ENCODE measurements at regions not wholly inside any gene's neighbourhood (a gene's known extent, or its start where the extent isn't known, plus 50 kb on each side); places are given as distances from the start of the nearest gene placed in this dataset.

GRCh38 chr4:126725906-126726305, 906.9 kb upstream of the INTU start:
- no peak for DNase-seq
- Histone ChIP-seq H3K36me3 (no peaks in the 10 kb centered on the region), H3K4me3 (no peak overlapping the region), H3K9me3 (no peaks in the 10 kb centered on the region), H3K4me1 (no peaks in the 10 kb centered on the region), H3K27ac (no peak overlapping the region), H3K27me3 (replicated peaks in 1 of 7) (no peaks in the 10 kb centered on the region)
- intact Hi-C loops (cut with DNase I; ENCODE audit: low total_unique reads) = no loop called here
- no peak for TF ChIP-seq CTCF (IDR thresholded peaks at IDR 0.05 in 8 of 11, conservative IDR thresholded peaks at IDR 0.05 in 3 of 11)
- no peak for TF ChIP-seq POLR2A (IDR thresholded peaks at IDR 0.05)
- no peak for TF ChIP-seq POLR2AphosphoS5 (IDR thresholded peaks at IDR 0.05)

GRCh38 chr4:126727461-126727860, 905.3 kb upstream of the INTU start:
- no peaks in the 10 kb centered on the region for H3K27me3 ChIP-seq (replicated peaks in 1 of 7)
- no peaks in the 10 kb centered on the region for H3K4me1 ChIP-seq
- no peaks in the 10 kb centered on the region for H3K36me3 ChIP-seq
- 64 to 82% (median 78%) methylated on average over 1 of the region's 1 CpG for WGBS, 5 donors
- no peak overlapping the region for H3K4me3 ChIP-seq
- TF ChIP-seq POLR2A (IDR thresholded peaks at IDR 0.05) (no peak), POLR2AphosphoS5 (IDR thresholded peaks at IDR 0.05) (no peak), CTCF (IDR thresholded peaks at IDR 0.05 in 8 of 11, conservative IDR thresholded peaks at IDR 0.05 in 3 of 11) (no peak)
- no peak overlapping the region for H3K27ac ChIP-seq
- no peaks in the 10 kb centered on the region for H3K9me3 ChIP-seq
- intact Hi-C loops (cut with DNase I; ENCODE audit: low total_unique reads) = no loop called here
- no peak for DNase-seq

GRCh38 chr4:126731062-126731461, 901.7 kb upstream of the INTU start:
- Histone ChIP-seq H3K4me1 (no peaks in the 10 kb centered on the region), H3K27me3 (replicated peaks in 1 of 7) (no peaks in the 10 kb centered on the region), H3K9me3 (no peaks in the 10 kb centered on the region), H3K4me3 (no peak overlapping the region), H3K36me3 (no peaks in the 10 kb centered on the region), H3K27ac (no peak overlapping the region)
- WGBS, 5 donors = 90 to 99% (median 99%) methylated on average over 2 of the region's 2 CpGs
- TF ChIP-seq POLR2A (IDR thresholded peaks at IDR 0.05) (no peak), POLR2AphosphoS5 (IDR thresholded peaks at IDR 0.05) (no peak), CTCF (IDR thresholded peaks at IDR 0.05 in 8 of 11, conservative IDR thresholded peaks at IDR 0.05 in 3 of 11) (no peak)
- intact Hi-C loops (cut with DNase I; ENCODE audit: low total_unique reads) = no loop called here
- DNase-seq = no peak

GRCh38 chr4:126733301-126733700, 899.5 kb upstream of the INTU start:
- no peak for TF ChIP-seq POLR2A (IDR thresholded peaks at IDR 0.05)
- no peak overlapping the region for H3K4me3 ChIP-seq
- no peak for DNase-seq
- H3K27me3 ChIP-seq (replicated peaks in 1 of 7) = no peaks in the 10 kb centered on the region
- no peaks in the 10 kb centered on the region for H3K4me1 ChIP-seq
- no peak overlapping the region for H3K27ac ChIP-seq
- H3K36me3 ChIP-seq = no peaks in the 10 kb centered on the region
- WGBS, 5 donors = 49 to 76% (median 56%) methylated on average over 3 of the region's 3 CpGs
- H3K9me3 ChIP-seq = no peaks in the 10 kb centered on the region
- intact Hi-C loops (cut with DNase I; ENCODE audit: low total_unique reads) = no loop called here

GRCh38 chr4:126734465-126734864, 898.3 kb upstream of the INTU start:
- no peak overlapping the region for H3K27ac ChIP-seq
- 41 to 90% (median 43%) methylated on average over 2 of the region's 2 CpGs for WGBS, 5 donors
- no peak overlapping the region for H3K4me3 ChIP-seq
- DNase-seq = no peak
- no peaks in the 10 kb centered on the region for H3K9me3 ChIP-seq
- no peaks in the 10 kb centered on the region for H3K27me3 ChIP-seq (replicated peaks in 1 of 7)
- H3K36me3 ChIP-seq = no peaks in the 10 kb centered on the region
- TF ChIP-seq POLR2A (IDR thresholded peaks at IDR 0.05) (no peak), POLR2AphosphoS5 (IDR thresholded peaks at IDR 0.05) (no peak), CTCF (IDR thresholded peaks at IDR 0.05 in 8 of 11, conservative IDR thresholded peaks at IDR 0.05 in 3 of 11) (no peak)
- intact Hi-C loops (cut with DNase I; ENCODE audit: low total_unique reads) = no loop called here
- H3K4me1 ChIP-seq = no peaks in the 10 kb centered on the region

Data from spleen (tissue), 11 donors.